WTC11 (cell line): ENCODE measurements at regions not wholly inside any gene's neighbourhood (a gene's known extent, or its start where the extent isn't known, plus 50 kb on each side); places are given as distances from the start of the nearest gene placed in this dataset.

ENCODE experiments used
- CBFB ChIP-seq: sonication (generic); formaldehyde crosslinking; IDR thresholded peaks from 2 replicates; pipeline ENCODE4 v1.8.1; 2022; ENCODE audit warnings: mild to moderate bottlenecking, low read depth, missing genetic modification reagents
- CREM ChIP-seq: sonication (generic); formaldehyde crosslinking; IDR thresholded peaks from 2 replicates; pipeline ENCODE4 v1.8.1; 2022; ENCODE audit warnings: mild to moderate bottlenecking, missing genetic modification reagents, moderate library complexity
- NR1H2 ChIP-seq: sonication (generic); formaldehyde crosslinking; IDR thresholded peaks from 2 replicates; pipeline ENCODE4 v1.9.0; 2021; ENCODE audit warnings: mild to moderate bottlenecking, moderate library complexity, missing genetic modification reagents
- NR3C1 ChIP-seq: sonication (generic); formaldehyde crosslinking; conservative IDR thresholded peaks from 2 replicates; pipeline ENCODE4 v1.8.1; 2023; ENCODE audit warnings: low read depth, mild to moderate bottlenecking, missing genetic modification reagents
- SP1 ChIP-seq: sonication (generic); formaldehyde crosslinking; conservative IDR thresholded peaks from 2 replicates; pipeline ENCODE4 v1.8.1; 2022; ENCODE audit warnings: missing genetic modification reagents
- TF ChIP-seq, protein P1 (sequence below): fragments of 200-600 bp; IDR thresholded peaks from 2 replicates; pipeline ENCODE4 v1.8.0; 2022; ENCODE audit warnings: antibody characterized with exemption
- TF ChIP-seq, protein P2 (sequence below): sonication (generic); formaldehyde crosslinking; IDR thresholded peaks from 2 replicates; pipeline ENCODE4 v1.8.1; 2022; ENCODE audit warnings: low read depth, mild to moderate bottlenecking, moderate library complexity, missing genetic modification reagents, borderline replicate concordance
- TF ChIP-seq, protein P3 (sequence below): sonication (generic); formaldehyde crosslinking; conservative IDR thresholded peaks from 2 replicates; pipeline ENCODE4 v1.8.1; 2022; ENCODE audit warnings: mild to moderate bottlenecking, missing genetic modification reagents

DNA sequence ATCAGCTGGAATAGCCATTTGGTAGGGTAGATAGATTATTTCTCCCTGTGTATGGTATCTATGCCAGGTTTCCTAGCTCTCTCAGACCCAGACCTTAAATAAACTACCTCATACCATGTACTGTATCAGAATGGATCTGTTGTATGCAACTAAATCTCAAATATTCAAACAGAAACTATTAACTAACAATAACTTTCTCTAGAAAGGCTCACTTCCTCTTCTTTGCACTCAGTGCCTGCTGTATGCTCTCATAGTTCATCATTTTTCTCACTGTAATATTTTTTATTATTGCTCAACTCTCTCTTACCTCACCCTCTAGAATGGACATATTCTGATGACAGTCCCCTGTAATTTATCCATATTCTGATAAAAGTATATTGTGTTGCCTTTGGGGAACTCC, 182.4 kb downstream of the TOX3 start:
- TF ChIP-seq, protein P1, sequence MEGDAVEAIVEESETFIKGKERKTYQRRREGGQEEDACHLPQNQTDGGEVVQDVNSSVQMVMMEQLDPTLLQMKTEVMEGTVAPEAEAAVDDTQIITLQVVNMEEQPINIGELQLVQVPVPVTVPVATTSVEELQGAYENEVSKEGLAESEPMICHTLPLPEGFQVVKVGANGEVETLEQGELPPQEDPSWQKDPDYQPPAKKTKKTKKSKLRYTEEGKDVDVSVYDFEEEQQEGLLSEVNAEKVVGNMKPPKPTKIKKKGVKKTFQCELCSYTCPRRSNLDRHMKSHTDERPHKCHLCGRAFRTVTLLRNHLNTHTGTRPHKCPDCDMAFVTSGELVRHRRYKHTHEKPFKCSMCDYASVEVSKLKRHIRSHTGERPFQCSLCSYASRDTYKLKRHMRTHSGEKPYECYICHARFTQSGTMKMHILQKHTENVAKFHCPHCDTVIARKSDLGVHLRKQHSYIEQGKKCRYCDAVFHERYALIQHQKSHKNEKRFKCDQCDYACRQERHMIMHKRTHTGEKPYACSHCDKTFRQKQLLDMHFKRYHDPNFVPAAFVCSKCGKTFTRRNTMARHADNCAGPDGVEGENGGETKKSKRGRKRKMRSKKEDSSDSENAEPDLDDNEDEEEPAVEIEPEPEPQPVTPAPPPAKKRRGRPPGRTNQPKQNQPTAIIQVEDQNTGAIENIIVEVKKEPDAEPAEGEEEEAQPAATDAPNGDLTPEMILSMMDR: no peak
- TF ChIP-seq, protein P2, sequence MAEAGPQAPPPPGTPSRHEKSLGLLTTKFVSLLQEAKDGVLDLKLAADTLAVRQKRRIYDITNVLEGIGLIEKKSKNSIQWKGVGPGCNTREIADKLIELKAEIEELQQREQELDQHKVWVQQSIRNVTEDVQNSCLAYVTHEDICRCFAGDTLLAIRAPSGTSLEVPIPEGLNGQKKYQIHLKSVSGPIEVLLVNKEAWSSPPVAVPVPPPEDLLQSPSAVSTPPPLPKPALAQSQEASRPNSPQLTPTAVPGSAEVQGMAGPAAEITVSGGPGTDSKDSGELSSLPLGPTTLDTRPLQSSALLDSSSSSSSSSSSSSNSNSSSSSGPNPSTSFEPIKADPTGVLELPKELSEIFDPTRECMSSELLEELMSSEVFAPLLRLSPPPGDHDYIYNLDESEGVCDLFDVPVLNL (CRISPR knock-in tag): no peak
- TF ChIP-seq NR3C1 (CRISPR knock-in tag) (no peak), CREM (no peak), NR1H2 (no peak), CBFB (CRISPR knock-in tag) (no peak), SP1 (no peak)
- TF ChIP-seq, protein P3, sequence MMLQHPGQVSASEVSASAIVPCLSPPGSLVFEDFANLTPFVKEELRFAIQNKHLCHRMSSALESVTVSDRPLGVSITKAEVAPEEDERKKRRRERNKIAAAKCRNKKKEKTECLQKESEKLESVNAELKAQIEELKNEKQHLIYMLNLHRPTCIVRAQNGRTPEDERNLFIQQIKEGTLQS: no peak
